Left renal cortex interstitium (tissue), 4 donors: ENCODE measurements at regions not wholly inside any gene's neighbourhood (a gene's known extent, or its start where the extent isn't known, plus 50 kb on each side); places are given as distances from the start of the nearest gene placed in this dataset.
A peak's percentile ranks its signal among the peaks of the same experiment; 100 is the strongest.

ENCODE experiments used
- DNase-seq, 4 donors: peaks; one replicate each; pipeline ENCODE4 v3.0.0-alpha.2; 2013; ENCODE audit warnings: low read depth in 4 of 4, low spot score in 2 of 4, missing footprints in 1 of 4

GRCh38 chr5:87877495-87877894 is 391.1 kb downstream of the TMEM161B start:
- DNase-seq: no peak

DNA sequence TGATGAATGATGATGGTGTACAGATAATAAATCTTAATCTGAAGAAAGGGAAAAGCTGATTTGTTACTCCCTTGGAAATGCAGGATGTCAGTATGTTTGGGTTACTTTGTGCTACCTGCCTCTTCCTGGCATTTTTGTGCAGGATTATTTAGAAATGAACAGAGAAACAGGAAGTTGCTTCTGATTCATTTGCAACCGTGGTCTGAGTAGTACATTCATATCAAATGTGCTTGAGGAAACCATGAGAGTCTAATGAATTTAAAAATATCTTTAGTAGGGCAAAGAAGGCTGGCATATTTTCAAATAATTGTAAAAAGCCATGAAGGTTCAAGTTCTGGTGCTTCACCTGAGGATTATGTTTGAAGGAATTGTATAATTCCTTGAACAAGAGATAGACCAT is 391.6 kb downstream of the TMEM161B start:
- no peak for DNase-seq

- DNase-seq: no peak
These were observed 392.0 kb downstream of the TMEM161B start for GRCh38 chr5:87876616-87877015.

DNA sequence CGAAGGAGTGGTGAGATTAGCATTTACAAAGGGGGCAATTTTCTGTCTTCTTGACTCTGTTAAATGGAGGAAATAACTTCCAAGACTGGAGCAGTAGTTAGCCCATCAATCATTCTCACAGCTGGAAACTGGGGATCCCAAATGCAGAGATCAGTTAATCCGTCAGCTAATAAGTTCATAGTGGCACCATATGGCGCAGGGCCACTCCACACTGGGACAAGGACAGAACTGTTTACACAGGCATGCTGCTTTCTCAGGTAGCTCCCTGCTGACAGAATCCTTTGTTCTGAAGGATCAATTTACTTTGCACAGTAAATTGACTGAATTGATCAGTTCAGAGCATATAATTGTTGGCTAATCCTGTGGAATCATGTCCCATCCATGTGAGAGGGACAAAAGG is 395.7 kb downstream of the TMEM161B start:
- no peak for DNase-seq

DNA sequence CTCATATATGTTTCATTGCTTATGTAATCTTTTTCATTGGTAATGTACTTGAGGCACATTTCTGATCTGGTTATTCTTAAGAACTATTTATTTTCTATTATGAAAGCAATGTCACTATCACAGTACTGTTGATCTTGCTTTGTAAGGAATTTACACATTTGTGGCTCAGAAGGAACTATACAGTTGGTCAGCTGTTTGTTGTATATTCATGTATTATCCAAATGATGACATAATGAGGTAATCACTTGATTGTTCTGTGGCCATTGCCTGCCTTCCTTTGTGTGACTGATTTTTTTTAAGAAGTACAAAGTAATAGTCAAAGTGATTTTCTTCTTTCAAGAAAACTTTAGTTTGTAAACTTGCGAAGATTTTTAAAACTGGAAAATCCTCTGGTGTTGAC is 399.9 kb downstream of the TMEM161B start:
- DNase-seq: no peak

- DNase-seq: no peak
These were observed 401.4 kb downstream of the TMEM161B start for GRCh38 chr5:87867281-87867680.

- no peak for DNase-seq
These were observed 415.1 kb downstream of the TMEM161B start for GRCh38 chr5:87853541-87853940.

GRCh38 chr5:87851603-87852002 is 417.0 kb downstream of the TMEM161B start:
- DNase-seq: no peak

DNA sequence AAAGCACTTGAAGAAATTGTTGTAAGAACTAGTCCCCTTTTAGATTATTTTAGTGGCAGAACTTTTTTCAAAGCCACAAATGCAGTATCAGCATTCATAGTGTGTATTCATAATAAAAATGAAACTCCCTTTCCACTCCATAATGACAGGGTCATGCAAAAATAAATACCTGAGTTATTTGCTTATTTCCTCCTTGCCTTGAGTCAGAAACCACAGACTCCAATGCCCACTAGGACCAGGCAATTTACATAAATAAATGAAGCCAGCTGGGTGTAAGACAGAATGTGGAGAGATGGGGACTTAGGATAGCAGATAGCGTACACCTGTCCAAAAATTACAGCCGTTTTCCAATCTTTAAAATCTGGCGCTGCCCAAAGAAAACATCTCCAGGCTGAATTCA is 417.8 kb downstream of the TMEM161B start:
- DNase-seq: no peak

- no peak for DNase-seq
These were observed 422.9 kb downstream of the TMEM161B start for GRCh38 chr5:87845734-87846133.

GRCh38 chr5:87844866-87845265 is 423.8 kb downstream of the TMEM161B start:
- no peak for DNase-seq

GRCh38 chr5:87844449-87844848 is 424.2 kb downstream of the TMEM161B start:
- DNase-seq: no peak

GRCh38 chr5:87836696-87837095 is 424.0 kb upstream of the CCNH start:
- no peak for DNase-seq

GRCh38 chr5:87831499-87831898 is 418.8 kb upstream of the CCNH start:
- DNase-seq: no peak

DNA sequence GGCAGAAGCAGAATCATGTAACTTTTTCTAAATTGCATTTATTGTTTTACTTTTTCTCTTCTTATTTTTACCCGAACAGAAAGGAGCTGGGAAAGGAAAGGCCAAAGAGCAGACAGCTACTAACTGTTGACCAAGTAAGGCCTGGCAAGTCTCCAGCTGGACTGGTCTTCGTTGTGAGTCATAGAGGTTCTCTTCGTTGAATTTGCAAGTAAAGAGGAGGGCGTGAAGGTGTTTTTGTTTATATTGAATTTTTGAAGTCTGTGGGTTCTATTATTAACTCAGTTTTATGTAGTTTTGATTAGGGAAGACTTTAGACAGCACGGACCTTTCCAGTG is 416.5 kb upstream of the CCNH start:
- no peak for DNase-seq

- no peak for DNase-seq
These were observed 416.0 kb upstream of the CCNH start for GRCh38 chr5:87828545-87829216.

DNA sequence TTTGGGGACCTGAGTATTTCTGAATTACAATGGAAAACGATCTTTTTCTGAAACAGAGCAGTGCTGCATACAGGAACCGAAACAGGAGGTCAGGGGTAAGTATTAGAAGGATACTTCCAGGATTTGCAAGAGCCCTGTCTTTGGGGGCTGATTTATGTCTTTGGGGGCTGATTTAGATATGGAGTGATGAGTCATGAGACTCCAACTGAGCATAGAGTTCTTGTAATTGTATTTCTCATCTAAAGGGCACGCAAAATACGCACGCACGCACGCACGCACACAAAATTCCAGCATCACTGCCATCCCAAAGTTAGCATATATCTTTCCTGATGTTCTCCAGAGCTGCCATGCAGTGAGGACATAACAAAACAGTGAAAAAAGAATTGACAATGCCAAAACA is 414.8 kb upstream of the CCNH start:
- DNase-seq: no peak

GRCh38 chr5:87826507-87826906 is 413.8 kb upstream of the CCNH start:
- no peak for DNase-seq

DNA sequence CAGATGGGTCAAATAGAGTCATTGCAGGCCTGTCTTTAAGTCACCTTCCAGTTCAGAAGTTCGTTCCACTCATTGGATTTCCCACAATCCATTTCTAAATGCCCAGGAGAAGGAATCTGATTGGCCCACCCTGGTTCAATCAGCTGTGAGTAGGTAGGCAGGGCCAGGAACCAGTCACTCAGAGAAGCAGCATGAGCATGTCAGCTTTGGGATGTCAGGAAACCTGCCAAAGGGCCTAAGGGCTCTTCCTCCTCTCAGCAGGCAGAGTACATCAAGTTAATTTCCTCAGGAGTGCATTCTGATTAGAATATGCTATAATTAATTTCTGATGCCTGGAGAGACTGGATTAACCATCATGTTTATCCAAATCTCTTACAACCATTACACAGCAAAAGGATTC is 412.9 kb upstream of the CCNH start:
- DNase-seq: peak in 1 of 4 donors; percentile 2

DNA sequence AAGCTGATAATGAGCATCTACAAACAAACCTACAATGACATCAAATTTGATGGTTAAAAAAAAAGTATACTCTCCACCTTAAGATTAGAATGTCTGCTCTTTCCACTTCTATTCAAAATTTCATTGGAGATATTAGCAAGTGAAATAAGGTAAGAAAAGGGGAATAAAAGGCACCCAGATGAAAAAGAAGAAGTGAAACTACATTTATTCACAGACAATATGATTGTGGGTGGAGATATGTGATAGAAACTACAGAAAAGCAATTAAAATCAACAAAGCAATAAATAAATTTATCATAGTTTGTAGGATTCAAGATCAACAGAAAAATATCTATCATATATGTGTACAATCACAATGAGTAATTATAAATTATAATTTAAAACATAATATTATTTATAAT is 395.1 kb upstream of the CCNH start:
- no peak for DNase-seq

DNA sequence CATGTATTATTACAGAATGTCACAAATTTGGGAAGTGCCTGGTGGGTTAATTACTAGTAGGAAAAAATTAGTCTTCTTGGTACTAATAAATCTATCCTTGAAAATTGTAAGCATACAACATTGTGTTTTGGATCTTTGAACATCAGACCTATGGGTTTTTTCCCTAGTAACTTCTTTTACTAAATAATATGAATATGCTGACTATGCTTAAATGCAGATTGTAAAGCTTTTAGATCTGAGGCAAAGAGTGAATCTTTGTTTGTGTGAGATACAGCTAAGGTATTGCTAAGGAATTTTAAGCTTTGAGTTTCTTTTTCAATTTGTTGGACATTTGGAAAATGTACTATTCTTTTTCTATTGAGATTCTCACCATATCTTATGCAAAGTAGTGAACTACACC is 390.6 kb upstream of the CCNH start:
- no peak for DNase-seq

DNA sequence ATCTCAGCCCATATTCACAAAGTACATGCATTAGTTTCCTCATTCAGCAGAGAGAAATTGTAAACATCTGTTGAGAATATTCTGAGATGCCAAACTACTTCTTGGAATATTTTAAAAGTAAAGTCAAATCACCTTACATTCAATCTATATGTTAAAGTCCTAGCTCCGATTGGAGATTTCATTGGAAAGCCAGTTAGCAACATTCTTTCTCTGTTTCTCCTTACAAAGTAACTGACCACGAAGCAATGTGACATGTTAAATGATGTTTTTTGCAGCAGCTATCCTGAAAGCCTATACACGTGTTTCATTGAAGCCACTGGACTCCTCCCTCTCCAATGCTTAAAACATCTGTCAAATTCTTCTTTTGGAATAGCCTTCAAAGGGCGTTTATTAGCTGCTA is 379.1 kb upstream of the CCNH start:
- no peak for DNase-seq

- DNase-seq: no peak
These were observed 375.7 kb upstream of the CCNH start for GRCh38 chr5:87788416-87788815.
